H1 (cell line): ENCODE measurements at regions not wholly inside any gene's neighbourhood (a gene's known extent, or its start where the extent isn't known, plus 50 kb on each side); places are given as distances from the start of the nearest gene placed in this dataset.

ENCODE experiments used
- TF ChIP-seq, protein P1 (sequence below): fragments of 300-600 bp; sonication (generic); IDR thresholded peaks from 2 replicates; pipeline ENCODE4 v1.7.1; 2012; ENCODE audit warnings: low read length, moderate library complexity, mild to moderate bottlenecking, inconsistent platforms; ENCODE audit not compliant: insufficient replicate concordance

DNA sequence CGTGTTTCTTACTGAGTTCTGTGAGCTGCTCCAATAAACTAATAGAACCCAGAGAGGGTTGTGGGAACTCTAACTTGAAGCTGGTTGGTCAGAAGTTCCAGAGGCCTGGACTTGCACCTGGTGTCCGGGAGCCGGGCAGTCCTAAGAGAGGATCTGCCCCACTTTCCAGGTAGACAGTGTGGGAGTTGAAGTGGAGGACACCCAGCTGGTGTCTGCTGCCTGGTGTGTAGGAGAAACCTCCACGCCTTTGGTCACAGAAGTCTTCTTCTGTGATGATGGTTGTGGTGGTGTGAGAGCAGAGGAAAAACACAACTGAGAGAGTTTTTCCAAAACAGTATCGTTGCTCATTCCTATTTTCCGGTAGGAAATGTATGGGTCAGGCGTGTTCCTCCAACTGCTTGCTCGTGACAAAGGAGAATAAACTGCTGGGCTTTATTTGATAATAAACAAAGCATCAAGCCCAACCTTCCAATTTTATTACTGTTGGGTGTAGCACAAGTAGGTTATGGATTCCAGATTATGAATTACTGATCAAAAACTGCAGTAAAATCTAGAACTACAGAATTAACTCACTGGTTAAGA lies 137.0 kb downstream of the KLF13 start (continued):
- TF ChIP-seq, protein P1, sequence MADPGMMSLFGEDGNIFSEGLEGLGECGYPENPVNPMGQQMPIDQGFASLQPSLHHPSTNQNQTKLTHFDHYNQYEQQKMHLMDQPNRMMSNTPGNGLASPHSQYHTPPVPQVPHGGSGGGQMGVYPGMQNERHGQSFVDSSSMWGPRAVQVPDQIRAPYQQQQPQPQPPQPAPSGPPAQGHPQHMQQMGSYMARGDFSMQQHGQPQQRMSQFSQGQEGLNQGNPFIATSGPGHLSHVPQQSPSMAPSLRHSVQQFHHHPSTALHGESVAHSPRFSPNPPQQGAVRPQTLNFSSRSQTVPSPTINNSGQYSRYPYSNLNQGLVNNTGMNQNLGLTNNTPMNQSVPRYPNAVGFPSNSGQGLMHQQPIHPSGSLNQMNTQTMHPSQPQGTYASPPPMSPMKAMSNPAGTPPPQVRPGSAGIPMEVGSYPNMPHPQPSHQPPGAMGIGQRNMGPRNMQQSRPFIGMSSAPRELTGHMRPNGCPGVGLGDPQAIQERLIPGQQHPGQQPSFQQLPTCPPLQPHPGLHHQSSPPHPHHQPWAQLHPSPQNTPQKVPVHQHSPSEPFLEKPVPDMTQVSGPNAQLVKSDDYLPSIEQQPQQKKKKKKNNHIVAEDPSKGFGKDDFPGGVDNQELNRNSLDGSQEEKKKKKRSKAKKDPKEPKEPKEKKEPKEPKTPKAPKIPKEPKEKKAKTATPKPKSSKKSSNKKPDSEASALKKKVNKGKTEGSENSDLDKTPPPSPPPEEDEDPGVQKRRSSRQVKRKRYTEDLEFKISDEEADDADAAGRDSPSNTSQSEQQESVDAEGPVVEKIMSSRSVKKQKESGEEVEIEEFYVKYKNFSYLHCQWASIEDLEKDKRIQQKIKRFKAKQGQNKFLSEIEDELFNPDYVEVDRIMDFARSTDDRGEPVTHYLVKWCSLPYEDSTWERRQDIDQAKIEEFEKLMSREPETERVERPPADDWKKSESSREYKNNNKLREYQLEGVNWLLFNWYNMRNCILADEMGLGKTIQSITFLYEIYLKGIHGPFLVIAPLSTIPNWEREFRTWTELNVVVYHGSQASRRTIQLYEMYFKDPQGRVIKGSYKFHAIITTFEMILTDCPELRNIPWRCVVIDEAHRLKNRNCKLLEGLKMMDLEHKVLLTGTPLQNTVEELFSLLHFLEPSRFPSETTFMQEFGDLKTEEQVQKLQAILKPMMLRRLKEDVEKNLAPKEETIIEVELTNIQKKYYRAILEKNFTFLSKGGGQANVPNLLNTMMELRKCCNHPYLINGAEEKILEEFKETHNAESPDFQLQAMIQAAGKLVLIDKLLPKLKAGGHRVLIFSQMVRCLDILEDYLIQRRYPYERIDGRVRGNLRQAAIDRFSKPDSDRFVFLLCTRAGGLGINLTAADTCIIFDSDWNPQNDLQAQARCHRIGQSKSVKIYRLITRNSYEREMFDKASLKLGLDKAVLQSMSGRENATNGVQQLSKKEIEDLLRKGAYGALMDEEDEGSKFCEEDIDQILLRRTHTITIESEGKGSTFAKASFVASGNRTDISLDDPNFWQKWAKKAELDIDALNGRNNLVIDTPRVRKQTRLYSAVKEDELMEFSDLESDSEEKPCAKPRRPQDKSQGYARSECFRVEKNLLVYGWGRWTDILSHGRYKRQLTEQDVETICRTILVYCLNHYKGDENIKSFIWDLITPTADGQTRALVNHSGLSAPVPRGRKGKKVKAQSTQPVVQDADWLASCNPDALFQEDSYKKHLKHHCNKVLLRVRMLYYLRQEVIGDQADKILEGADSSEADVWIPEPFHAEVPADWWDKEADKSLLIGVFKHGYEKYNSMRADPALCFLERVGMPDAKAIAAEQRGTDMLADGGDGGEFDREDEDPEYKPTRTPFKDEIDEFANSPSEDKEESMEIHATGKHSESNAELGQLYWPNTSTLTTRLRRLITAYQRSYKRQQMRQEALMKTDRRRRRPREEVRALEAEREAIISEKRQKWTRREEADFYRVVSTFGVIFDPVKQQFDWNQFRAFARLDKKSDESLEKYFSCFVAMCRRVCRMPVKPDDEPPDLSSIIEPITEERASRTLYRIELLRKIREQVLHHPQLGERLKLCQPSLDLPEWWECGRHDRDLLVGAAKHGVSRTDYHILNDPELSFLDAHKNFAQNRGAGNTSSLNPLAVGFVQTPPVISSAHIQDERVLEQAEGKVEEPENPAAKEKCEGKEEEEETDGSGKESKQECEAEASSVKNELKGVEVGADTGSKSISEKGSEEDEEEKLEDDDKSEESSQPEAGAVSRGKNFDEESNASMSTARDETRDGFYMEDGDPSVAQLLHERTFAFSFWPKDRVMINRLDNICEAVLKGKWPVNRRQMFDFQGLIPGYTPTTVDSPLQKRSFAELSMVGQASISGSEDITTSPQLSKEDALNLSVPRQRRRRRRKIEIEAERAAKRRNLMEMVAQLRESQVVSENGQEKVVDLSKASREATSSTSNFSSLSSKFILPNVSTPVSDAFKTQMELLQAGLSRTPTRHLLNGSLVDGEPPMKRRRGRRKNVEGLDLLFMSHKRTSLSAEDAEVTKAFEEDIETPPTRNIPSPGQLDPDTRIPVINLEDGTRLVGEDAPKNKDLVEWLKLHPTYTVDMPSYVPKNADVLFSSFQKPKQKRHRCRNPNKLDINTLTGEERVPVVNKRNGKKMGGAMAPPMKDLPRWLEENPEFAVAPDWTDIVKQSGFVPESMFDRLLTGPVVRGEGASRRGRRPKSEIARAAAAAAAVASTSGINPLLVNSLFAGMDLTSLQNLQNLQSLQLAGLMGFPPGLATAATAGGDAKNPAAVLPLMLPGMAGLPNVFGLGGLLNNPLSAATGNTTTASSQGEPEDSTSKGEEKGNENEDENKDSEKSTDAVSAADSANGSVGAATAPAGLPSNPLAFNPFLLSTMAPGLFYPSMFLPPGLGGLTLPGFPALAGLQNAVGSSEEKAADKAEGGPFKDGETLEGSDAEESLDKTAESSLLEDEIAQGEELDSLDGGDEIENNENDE, result no peak
